SK-N-SH treated with all-trans-retinoic acid at 6 μM for 48 hours (cell line): ENCODE measurements at regions not wholly inside any gene's neighbourhood (a gene's known extent, or its start where the extent isn't known, plus 50 kb on each side); places are given as distances from the start of the nearest gene placed in this dataset.

ENCODE experiments used
- ARNTL ChIP-seq: fragments of 450-650 bp; formaldehyde crosslinking; IDR thresholded peaks from 2 replicates; pipeline ENCODE4 v1.5.0; 2020; ENCODE audit warnings: low read depth, mild to moderate bottlenecking, moderate library complexity, borderline replicate concordance
- GLIS3 ChIP-seq: fragments of 250-450 bp; sonication (Bioruptor Pico); IDR thresholded peaks from 2 replicates; pipeline ENCODE4 v1.5.0; 2020; ENCODE audit warnings: mild to moderate bottlenecking, moderate library complexity
- OSR1 ChIP-seq: fragments of 250-450 bp; sonication (Bioruptor Pico); IDR thresholded peaks from 2 replicates; pipeline ENCODE4 v1.8.0; 2022; ENCODE audit warnings: moderate library complexity, mild to moderate bottlenecking, inconsistent platforms
- PPARA ChIP-seq: fragments of 250-450 bp; sonication (Bioruptor Pico); IDR thresholded peaks from 2 replicates; pipeline ENCODE4 v1.5.0; 2020; ENCODE audit warnings: mild to moderate bottlenecking, borderline replicate concordance
- RARB ChIP-seq: fragments of 250-450 bp; sonication (Bioruptor Pico); IDR thresholded peaks from 2 replicates; pipeline ENCODE4 v1.8.0; 2021; ENCODE audit warnings: mild to moderate bottlenecking, moderate library complexity
- SNAI2 ChIP-seq: fragments of 250-450 bp; sonication (Bioruptor Pico); IDR thresholded peaks from 2 replicates; pipeline ENCODE4 v1.5.0; 2020; ENCODE audit warnings: mild to moderate bottlenecking, moderate library complexity

DNA sequence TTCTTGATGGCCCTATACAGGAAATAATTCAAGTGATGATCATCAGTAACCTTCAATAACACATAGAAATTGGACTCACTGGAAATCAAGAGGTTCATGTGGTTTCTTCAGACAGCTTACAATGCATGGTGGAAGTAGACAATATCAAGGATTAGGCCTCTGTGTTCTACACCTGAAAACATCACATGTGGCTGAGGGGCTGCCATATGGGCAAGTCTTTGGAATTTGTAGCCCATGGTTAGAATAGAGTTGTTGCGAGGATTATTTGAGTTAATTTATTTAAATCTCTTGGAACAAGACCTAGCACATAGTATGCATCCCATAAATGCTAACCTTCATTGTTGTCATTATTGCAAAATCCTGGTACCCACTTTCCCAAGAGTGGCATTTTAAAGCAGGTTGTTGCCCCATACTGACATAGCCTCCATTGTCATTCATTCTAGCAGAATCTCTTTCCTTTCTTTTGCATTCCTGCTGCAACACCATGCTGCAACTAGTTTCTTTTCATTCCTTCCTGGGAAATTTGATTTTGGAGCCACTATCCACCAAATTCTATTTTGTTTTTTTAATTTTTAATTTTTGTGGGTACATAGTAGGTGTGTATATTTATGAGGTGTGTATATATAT, 352.7 kb upstream of the NAV3 start:
- TF ChIP-seq ARNTL (CRISPR knock-in tag): no peak
- no peak for TF ChIP-seq OSR1 (CRISPR knock-in tag)
- no peak for TF ChIP-seq PPARA (CRISPR knock-in tag)
- no peak for TF ChIP-seq GLIS3 (CRISPR knock-in tag)
- no peak for TF ChIP-seq SNAI2 (CRISPR knock-in tag)
- no peak for TF ChIP-seq RARB (CRISPR knock-in tag)
